ENCODE measurements at regions not wholly inside any gene's neighbourhood (a gene's known extent, or its start where the extent isn't known, plus 50 kb on each side); places are given as distances from the start of the nearest gene placed in this dataset.

DNA sequence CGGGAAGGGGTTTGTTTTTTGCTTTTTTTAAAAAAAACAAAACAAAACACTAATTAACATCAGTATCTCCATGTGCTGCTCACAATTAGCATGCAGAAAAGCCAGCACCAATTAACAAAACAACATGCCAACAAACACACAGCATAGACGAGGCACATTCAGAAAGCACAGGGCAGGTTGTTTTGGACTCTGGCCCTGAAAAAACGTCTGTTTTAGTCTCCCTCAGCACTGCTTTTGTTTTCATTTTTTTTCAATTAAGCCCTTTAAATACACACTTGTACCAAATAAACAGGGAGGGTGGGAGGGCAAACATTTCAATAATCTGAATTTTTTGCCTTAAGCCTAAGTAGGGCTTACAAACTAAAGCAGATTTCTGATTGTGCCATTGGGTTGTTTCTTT is 309.6 kb downstream of the DTWD2 start:
- ATAC-seq: no peak
- no peaks in the 10 kb centered on the region; the same call in 1 of the 3 replicates for H3K4me1 Mint-ChIP-seq
- TF ChIP-seq ZNF331 (CRISPR knock-in tag; IDR thresholded peaks at IDR 0.05; ENCODE audit: low read depth) (no peak), CREB1 (CRISPR knock-in tag; IDR thresholded peaks at IDR 0.05; ENCODE audit: low read depth) (no peak), EZH2 (IDR thresholded peaks at IDR 0.05; ENCODE audit: low read depth, unreplicated experiment) (no peak), CTCF (conservative IDR thresholded peaks at IDR 0.05; ENCODE audit: low read depth in 2 of 2) (no peak), REST (IDR thresholded peaks at IDR 0.05; ENCODE audit: unreplicated experiment) (no peak), ETS1 (IDR thresholded peaks at IDR 0.05) (no peak), NANOG (IDR thresholded peaks at IDR 0.05; ENCODE audit: borderline replicate concordance) (no peak), JUNB (IDR thresholded peaks at IDR 0.05; ENCODE audit: unreplicated experiment) (no peak), POLR2AphosphoS5 (IDR thresholded peaks at IDR 0.05; ENCODE audit: low read depth) (no peak), STAT1 (IDR thresholded peaks at IDR 0.05; ENCODE audit: unreplicated experiment) (no peak), EZH2phosphoT487 (IDR thresholded peaks at IDR 0.05; ENCODE audit: unreplicated experiment) (no peak), ZNF114 (CRISPR knock-in tag; IDR thresholded peaks at IDR 0.05) (no peak)
- TF ChIP-seq, protein P1, sequence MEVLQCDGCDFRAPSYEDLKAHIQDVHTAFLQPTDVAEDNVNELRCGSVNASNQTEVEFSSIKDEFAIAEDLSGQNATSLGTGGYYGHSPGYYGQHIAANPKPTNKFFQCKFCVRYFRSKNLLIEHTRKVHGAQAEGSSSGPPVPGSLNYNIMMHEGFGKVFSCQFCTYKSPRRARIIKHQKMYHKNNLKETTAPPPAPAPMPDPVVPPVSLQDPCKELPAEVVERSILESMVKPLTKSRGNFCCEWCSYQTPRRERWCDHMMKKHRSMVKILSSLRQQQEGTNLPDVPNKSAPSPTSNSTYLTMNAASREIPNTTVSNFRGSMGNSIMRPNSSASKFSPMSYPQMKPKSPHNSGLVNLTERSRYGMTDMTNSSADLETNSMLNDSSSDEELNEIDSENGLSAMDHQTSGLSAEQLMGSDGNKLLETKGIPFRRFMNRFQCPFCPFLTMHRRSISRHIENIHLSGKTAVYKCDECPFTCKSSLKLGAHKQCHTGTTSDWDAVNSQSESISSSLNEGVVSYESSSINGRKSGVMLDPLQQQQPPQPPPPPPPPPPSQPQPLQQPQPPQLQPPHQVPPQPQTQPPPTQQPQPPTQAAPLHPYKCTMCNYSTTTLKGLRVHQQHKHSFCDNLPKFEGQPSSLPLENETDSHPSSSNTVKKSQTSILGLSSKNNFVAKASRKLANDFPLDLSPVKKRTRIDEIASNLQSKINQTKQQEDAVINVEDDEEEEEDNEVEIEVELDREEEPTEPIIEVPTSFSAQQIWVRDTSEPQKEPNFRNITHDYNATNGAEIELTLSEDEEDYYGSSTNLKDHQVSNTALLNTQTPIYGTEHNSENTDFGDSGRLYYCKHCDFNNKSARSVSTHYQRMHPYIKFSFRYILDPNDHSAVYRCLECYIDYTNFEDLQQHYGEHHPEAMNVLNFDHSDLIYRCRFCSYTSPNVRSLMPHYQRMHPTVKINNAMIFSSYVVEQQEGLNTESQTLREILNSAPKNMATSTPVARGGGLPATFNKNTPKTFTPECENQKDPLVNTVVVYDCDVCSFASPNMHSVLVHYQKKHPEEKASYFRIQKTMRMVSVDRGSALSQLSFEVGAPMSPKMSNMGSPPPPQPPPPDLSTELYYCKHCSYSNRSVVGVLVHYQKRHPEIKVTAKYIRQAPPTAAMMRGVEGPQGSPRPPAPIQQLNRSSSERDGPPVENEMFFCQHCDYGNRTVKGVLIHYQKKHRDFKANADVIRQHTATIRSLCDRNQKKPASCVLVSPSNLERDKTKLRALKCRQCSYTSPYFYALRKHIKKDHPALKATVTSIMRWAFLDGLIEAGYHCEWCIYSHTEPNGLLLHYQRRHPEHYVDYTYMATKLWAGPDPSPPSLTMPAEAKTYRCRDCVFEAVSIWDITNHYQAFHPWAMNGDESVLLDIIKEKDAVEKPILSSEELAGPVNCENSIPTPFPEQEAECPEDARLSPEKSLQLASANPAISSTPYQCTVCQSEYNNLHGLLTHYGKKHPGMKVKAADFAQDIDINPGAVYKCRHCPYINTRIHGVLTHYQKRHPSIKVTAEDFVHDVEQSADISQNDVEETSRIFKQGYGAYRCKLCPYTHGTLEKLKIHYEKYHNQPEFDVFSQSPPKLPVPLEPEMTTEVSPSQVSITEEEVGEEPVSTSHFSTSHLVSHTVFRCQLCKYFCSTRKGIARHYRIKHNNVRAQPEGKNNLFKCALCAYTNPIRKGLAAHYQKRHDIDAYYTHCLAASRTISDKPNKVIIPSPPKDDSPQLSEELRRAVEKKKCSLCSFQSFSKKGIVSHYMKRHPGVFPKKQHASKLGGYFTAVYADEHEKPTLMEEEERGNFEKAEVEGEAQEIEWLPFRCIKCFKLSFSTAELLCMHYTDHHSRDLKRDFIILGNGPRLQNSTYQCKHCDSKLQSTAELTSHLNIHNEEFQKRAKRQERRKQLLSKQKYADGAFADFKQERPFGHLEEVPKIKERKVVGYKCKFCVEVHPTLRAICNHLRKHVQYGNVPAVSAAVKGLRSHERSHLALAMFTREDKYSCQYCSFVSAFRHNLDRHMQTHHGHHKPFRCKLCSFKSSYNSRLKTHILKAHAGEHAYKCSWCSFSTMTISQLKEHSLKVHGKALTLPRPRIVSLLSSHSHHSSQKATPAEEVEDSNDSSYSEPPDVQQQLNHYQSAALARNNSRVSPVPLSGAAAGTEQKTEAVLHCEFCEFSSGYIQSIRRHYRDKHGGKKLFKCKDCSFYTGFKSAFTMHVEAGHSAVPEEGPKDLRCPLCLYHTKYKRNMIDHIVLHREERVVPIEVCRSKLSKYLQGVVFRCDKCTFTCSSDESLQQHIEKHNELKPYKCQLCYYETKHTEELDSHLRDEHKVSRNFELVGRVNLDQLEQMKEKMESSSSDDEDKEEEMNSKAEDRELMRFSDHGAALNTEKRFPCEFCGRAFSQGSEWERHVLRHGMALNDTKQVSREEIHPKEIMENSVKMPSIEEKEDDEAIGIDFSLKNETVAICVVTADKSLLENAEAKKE (CRISPR knock-in tag; IDR thresholded peaks at IDR 0.05): no peak

More for the DNA sequence above, 309.6 kb downstream of the DTWD2 start:
- Mint-ChIP-seq H3K9me3 (no peaks in the 10 kb centered on the region), H3K36me3 (ENCODE audit: low read depth) (no peaks in the 10 kb centered on the region), H3K27me3 (ENCODE audit: insufficient read depth, low read depth, poor library complexity) (no peaks in the 10 kb centered on the region), H3K27ac (no peak overlapping the region), H3K4me3 (no peak overlapping the region)
- no peak for DNase-seq (ENCODE audit: low spot score)
- peak overlapping the region; percentile 76 for H2AFZ ChIP-seq
- H3F3A ChIP-seq (replicated peaks; ENCODE audit: low read depth): no peaks in the 10 kb centered on the region
- H3K4me1 ChIP-seq (ENCODE audit: insufficient read depth): no peaks in the 10 kb centered on the region
- H3K27ac ChIP-seq (ENCODE audit: low read depth): no peak overlapping the region
- H3K4me2 ChIP-seq: no peak overlapping the region
- no peak overlapping the region for H3K4me3 ChIP-seq
- no peaks in the 10 kb centered on the region for H4K20me1 ChIP-seq (replicated peaks; ENCODE audit: insufficient read depth)
- H3K36me3 ChIP-seq (ENCODE audit: insufficient read depth): no peaks in the 10 kb centered on the region
- H3K9me2 ChIP-seq (ENCODE audit: insufficient read depth): peaks cover 8% of the 10 kb centered on the region; the same call in 1 of the 2 replicates
- no peaks in the 10 kb centered on the region for H3K27me3 ChIP-seq (ENCODE audit: insufficient read depth)
- no peaks in the 10 kb centered on the region for H3K79me2 ChIP-seq (replicated peaks; ENCODE audit: insufficient read depth)

All from GM23338 (cell line).